GM19372 (cell line): ENCODE measurements at regions not wholly inside any gene's neighbourhood (a gene's known extent, or its start where the extent isn't known, plus 50 kb on each side); places are given as distances from the start of the nearest gene placed in this dataset.
"Not testable (repeated sequence)": the region's sequence is repeated elsewhere in the genome, so short reads cannot be mapped to it uniquely, and the experiment has no call there.

Source experiments
- ATAC-seq: cut with Tn5 transposase; IDR thresholded peaks from one replicate; pipeline ENCODE4 v1.9.1; 2021; ENCODE audit warnings: mild to moderate bottlenecking, low read depth, moderate library complexity; ENCODE audit not compliant: unreplicated experiment

- no peak for ATAC-seq
Observed at GRCh38 chr13:74755065-74755464, 620.9 kb upstream of the KLF12 start.

DNA sequence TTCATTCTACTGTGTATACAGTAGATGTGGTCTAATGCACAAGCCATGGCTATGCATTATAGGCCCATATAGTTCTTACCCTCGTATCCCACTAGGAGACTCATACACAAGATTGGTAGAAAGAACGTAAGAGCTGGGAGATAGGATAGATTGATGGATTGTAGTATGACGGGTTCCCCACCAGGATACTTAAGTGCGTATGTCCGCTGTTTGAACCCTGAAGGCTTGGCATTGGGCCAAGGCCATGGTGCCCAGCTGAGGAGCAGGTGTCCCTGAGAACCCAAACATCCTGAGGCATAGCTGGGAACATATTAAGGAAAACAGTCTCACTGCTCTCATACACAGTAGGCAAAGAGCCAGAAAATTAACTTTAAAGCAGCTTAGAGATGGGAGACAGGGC lies 617.5 kb upstream of the KLF12 start:
- ATAC-seq = no peak

- ATAC-seq = no peak
Observed at GRCh38 chr13:74747186-74747955, 613.2 kb upstream of the KLF12 start.

- ATAC-seq = no peak
Observed at GRCh38 chr13:74743992-74744391, 609.8 kb upstream of the KLF12 start.

DNA sequence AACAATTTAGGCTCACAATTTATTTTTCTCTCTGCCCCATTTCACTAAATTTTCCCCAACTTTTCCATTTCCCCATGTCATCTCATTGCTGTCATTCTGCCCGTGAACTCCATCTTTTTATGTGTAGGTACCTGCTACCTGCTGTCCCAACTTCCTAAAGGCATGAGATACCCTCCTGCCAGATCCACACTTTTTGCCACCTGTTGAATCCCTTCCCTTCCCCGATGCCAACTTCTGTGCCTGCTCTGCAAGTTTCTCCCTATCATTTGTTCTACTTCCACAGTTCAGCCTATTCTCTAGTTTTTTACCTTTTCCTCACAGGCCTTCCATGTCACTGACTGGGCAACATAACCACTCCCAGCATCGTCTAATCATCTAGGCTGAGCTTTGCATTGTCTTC lies 607.5 kb upstream of the KLF12 start:
- no peak for ATAC-seq

DNA sequence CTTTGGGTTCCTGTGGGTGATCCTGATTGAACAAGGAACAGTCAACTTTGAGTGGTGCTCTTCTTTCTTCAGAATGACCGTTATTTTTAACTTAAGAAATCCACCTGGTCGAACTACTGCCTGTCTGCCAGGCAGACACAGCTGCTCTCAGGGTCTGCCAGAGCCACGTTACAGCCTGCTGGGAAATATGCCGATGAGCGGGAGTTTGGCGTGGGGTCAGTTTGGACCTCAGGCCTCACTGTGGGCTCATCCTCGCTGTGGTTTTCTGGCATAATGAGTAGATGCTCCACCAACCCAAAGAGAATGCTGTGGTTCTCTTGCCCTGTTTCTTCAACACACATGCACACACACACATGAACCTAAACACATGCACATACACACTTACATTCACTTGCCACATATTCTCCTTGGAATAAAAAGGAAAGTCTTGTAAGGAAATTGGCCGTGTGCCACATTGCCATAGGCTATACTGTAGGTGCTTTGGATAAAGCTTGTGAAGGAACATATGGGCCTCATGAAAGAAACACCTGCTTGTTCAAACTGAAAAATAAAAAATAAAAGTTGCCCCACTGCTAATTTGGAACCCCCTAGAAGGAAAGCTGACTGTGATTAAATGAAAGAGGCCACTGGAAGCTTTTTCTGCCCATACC lies 598.7 kb upstream of the KLF12 start:
- ATAC-seq = no peak

DNA sequence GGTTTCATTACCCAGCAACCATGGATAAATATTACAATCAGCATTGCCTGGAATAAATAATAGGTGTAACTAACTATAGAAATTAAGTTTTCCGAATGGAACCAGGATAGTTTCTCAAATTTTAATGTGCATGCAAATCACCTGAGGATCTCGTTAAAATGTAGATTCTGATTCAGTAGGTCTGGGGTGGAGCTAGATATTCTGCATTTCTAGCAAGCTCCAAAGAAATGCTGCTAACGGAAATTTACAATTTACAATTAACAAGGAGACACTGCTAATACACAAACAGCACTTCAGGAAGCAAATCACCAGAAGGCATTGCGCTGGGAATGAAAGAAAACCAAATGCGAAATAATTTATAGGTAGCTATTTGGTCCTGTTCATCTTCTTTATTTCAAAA lies 597.5 kb upstream of the KLF12 start:
- ATAC-seq = no peak

GRCh38 chr13:74730556-74731331 lies 596.5 kb upstream of the KLF12 start:
- ATAC-seq = no peak

- no peak for ATAC-seq
Observed at GRCh38 chr13:74726206-74726605, 592.0 kb upstream of the KLF12 start.

DNA sequence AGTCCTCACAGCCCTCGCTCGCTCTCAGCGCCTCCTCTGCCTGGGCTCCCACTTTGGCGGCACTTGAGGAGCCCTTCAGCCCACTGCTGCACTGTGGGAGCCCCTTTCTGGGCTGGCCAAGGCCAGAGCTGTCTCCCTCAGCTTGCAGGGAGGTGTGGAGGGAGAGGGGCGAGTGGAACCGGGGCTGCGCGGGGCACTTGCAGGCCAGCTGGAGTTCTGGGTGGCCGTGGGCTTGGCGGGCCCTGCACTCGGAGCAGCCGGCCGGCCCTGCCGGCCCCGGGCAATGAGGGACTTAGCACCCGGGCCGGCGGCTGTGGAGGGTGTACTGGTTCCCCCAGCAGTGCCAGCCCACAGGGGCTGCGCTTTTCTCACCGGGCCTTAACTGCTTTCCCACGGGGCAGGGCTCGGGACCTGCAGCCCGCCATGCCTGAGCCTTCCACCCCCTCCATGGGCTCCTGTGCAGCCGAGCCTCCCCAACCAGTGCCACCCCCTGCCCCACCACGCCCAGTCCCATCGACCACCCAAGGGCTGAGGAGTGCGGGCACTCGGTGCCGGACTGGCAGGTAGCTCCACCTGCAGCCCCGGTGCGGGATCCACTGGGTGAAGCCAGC lies 584.1 kb upstream of the KLF12 start:
- not testable (repeated sequence) for ATAC-seq

- no peak for ATAC-seq
Observed at GRCh38 chr13:74715718-74716117, 581.5 kb upstream of the KLF12 start.

DNA sequence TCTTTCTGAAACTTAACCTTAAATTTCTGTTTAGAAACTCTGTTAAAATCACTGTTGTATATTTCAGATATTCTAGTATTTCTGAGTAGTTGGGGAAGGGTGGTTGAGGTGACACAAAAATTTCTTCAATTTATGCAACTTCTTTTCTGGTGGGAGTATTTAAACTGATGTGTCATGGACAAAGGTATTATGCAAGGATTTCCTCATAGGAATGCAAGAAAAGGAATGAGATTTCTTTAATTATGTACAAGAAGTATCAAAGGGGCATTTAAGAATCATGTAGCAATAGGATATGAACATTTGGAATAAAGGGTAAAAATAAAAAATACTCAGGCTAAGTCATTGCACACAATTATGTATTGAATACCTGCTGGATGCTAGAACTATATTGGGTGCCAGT lies 575.8 kb upstream of the KLF12 start:
- ATAC-seq = no peak

GRCh38 chr13:74709226-74709625 lies 575.0 kb upstream of the KLF12 start:
- ATAC-seq = no peak

DNA sequence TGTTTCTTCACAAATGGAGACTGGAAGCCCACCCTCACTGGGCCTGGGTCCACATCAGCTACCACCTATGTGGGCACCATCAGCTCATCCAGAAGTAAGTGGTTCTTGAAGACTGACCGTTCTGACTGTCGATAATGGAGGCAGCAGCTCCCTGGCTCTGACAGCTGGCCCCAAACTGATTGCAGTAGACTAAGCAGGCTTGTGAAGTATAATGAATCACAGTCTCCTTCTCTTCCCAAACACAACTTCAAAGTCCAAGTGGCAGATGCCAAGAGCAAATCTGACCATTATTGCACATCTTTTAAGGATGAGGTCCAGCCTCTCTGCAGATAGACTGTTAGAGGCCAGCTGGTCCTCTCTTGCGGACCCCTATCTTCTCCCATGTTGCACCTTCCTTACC lies 574.4 kb upstream of the KLF12 start:
- ATAC-seq = no peak

DNA sequence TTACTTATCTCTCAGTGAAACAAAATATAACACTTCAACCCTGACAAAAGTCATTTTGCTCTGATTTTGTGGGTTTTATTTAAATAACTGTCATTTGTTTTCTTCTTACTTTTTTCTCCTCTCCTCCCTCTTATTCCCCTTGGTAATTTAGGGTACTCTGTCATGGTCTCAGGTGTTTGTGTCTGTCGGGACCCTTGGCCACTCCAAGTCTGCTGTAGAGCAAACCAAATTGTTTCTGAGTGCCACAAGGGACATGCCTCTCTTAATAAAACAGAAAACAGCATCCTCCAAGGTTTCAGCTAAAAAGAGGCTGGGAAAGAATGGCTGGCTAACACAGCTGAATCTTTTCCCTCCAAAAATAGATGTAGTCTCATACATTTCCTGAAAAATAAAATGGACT lies 573.1 kb upstream of the KLF12 start:
- no peak for ATAC-seq

DNA sequence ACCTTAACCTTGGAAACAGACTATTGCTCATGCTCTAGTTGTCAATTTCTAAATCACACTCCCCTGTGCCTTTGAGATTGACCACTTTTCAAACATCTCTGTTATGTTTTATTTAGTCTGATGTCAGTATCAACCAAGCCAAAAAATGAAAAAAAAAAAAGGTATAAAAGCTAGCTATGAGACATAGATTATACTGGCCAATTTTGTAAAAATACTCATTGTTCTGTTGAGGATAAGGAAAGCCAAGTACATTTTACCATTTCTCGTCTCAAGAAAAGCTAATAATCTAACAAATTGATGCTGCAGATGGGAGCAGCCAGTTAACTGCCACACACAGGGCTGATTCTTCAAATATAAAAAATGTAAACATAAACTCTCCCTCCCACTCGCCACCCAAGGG lies 572.6 kb upstream of the KLF12 start:
- no peak for ATAC-seq

DNA sequence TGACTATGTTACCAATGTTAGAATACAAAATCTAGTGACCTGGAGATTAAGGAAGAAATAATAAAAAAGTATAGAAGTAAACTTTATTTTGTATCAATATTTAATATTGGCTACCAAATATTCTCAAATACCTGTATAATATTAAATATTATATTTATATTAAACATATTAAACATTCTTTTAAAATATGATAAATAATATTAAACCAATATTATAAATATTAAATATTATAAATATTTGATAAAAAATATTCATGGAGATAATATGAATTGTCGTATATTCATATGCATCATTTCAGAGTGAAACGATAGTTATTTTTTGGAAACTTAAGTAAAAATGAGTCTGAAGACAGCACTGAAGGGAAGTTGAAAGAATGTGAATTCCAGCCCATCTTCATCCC lies 571.2 kb upstream of the KLF12 start:
- ATAC-seq = no peak

DNA sequence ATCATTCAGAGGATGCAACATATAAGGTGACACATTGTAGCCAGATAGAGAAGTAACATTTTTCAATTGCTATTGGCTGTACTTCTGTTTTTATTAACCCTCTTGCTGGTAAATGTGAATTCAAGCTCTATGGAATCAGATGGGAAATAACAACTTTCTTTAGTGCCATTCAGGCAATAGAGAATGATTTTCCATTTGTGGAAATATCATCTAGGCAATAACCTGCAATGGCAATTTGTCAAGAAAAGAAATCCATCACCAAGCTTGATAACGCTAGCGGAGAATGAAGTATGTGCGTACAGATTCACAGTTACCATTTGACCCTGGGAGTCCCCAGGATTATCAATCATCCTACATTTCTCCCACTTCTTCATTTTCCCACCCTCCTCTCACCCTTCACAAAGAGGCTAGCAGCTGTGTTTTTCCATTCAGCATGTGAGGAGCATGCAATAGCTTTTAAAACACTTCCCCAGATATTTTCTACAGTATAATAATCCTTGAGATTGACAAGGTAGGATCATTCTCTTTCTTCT lies 569.7 kb upstream of the KLF12 start:
- no peak for ATAC-seq

- no peak for ATAC-seq
Observed at GRCh38 chr13:74696148-74696922, 562.1 kb upstream of the KLF12 start.
